Adrenal gland (tissue), 9 donors: ENCODE measurements at regions not wholly inside any gene's neighbourhood (a gene's known extent, or its start where the extent isn't known, plus 50 kb on each side); places are given as distances from the start of the nearest gene placed in this dataset.
"Not testable (repeated sequence)": the region's sequence is repeated elsewhere in the genome, so short reads cannot be mapped to it uniquely, and the experiment has no call there.

Experiments
- DNase-seq, 7 donors: peaks; one replicate each; pipeline ENCODE4 v3.0.0-alpha.2; 2019 to 2020
- H3K27ac ChIP-seq, 5 donors: fragments of 200-600 bp; sonication (generic) in 4 of 5; 1 replicate in 3 of 5; 2 replicates in 2 of 5; pipeline versions ENCODE4 v1.5.1 to v1.8.0; 2016 to 2020; ENCODE audit warnings: mild to moderate bottlenecking in 1 of 5
- H3K27me3 ChIP-seq: fragments of 200-600 bp; 2 replicates; pipeline ENCODE4 v1.8.0; 2021
- H3K36me3 ChIP-seq, 2 donors: fragments of 200-600 bp; replicated peaks in 1 of 2; 1 replicate in 1 of 2; 2 replicates in 1 of 2; pipeline versions ENCODE4 v1.5.1 to v1.8.0; 2018 to 2022
- H3K4me1 ChIP-seq, 2 donors: fragments of 200-600 bp; replicated peaks in 1 of 2; 1 replicate in 1 of 2; 2 replicates in 1 of 2; pipeline versions ENCODE4 v1.5.1 to v1.8.0; 2018 to 2021
- H3K4me3 ChIP-seq, 4 donors: fragments of 200-600 bp; sonication (generic) in 3 of 4; one replicate each; pipeline ENCODE4 v1.5.1; 2016 to 2018
- H3K9me3 ChIP-seq, 3 donors: fragments of 200-600 bp; sonication (generic) in 1 of 3; replicated peaks in 1 of 3; 1 replicate in 2 of 3; 2 replicates in 1 of 3; pipeline versions ENCODE4 v1.5.1 to v1.8.0; 2016 to 2021
- POLR2A ChIP-seq, 2 donors: fragments of 450-650 bp; IDR thresholded peaks; one replicate each; pipeline ENCODE4 v1.6.1; 2017; ENCODE audit warnings: antibody characterized with exemption in 2 of 2, mild to moderate bottlenecking in 2 of 2, moderate library complexity in 1 of 2
- WGBS, 4 donors: extraction: QIAGEN DNeasy Blood & Tissue Kit in 2 of 4; methylation state at CpG; one replicate each; pipeline versions ENCODE4 v1.1.5 to v1.1.7; 2013 to 2017; 5-methylcytosine and 5-hydroxymethylcytosine counted together
- intact Hi-C, 2 donors: fragments of 100-400 bp; cut with DNase I; formaldehyde crosslinking; loops; one replicate each; pipeline versions ENCODE4 v1.14.1 to v1.15.0; 2022 to 2023
- TF ChIP-seq, protein P1 (sequence below), 6 experiments: fragments of 450-650 bp in 4 of 6; fragments of 200-600 bp in 2 of 6; sonication (generic) in 1 of 6; IDR thresholded peaks; 1 replicate in 5 of 6; 2 replicates in 1 of 6; pipeline versions ENCODE4 v1.5.1 to v1.8.0; 2016 to 2021; ENCODE audit warnings: antibody characterized with exemption in 6 of 6, mild to moderate bottlenecking in 2 of 6, moderate library complexity in 1 of 6
- donor health status: healthy with polysubstance abuse.
- donor health status: Bipolar disorder and iron deficiency.
- donor health status: DM: yes; HTN: yes; CAD: no.
- donor health status: DM: no; HTN: no; CAD: no.
- donor health status: DM: no; HTN: no; CAD: no.

DNA sequence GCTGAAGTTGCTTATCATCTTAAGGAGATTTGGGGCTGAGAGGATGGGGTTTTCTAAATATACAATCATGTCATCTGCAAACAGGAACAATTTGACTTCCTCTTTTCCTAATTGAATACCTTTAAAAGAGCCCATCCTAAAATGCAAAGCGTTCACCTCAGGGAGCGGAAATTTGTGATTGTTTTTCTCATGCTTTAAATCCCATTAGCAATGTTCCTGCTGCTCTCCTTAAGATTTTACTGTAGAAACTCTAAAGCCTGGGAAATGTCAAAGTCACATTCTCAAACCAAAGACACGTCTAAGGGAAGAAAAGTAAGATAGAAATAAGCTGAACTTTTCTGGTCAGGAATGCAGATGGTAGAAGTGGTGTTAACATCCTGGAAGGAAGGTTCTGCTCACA lies 285.8 kb upstream of the MAP2 start:
- Histone ChIP-seq H3K36me3 (no peaks in the 10 kb centered on the region), H3K4me3 (no peak overlapping the region), H3K27ac (no peak overlapping the region), H3K27me3 (no peaks in the 10 kb centered on the region), H3K9me3 (no peaks in the 10 kb centered on the region), H3K4me1 (no peaks in the 10 kb centered on the region)
- intact Hi-C loops, result no loop called here
- no peak for DNase-seq
- 51 to 58% (median 57%) methylated on average over 3 of the region's 3 CpGs for WGBS, 4 donors
- no peak for TF ChIP-seq POLR2A (IDR thresholded peaks at IDR 0.05)
- TF ChIP-seq, protein P1, sequence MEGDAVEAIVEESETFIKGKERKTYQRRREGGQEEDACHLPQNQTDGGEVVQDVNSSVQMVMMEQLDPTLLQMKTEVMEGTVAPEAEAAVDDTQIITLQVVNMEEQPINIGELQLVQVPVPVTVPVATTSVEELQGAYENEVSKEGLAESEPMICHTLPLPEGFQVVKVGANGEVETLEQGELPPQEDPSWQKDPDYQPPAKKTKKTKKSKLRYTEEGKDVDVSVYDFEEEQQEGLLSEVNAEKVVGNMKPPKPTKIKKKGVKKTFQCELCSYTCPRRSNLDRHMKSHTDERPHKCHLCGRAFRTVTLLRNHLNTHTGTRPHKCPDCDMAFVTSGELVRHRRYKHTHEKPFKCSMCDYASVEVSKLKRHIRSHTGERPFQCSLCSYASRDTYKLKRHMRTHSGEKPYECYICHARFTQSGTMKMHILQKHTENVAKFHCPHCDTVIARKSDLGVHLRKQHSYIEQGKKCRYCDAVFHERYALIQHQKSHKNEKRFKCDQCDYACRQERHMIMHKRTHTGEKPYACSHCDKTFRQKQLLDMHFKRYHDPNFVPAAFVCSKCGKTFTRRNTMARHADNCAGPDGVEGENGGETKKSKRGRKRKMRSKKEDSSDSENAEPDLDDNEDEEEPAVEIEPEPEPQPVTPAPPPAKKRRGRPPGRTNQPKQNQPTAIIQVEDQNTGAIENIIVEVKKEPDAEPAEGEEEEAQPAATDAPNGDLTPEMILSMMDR (IDR thresholded peaks at IDR 0.05), result no peak

DNA sequence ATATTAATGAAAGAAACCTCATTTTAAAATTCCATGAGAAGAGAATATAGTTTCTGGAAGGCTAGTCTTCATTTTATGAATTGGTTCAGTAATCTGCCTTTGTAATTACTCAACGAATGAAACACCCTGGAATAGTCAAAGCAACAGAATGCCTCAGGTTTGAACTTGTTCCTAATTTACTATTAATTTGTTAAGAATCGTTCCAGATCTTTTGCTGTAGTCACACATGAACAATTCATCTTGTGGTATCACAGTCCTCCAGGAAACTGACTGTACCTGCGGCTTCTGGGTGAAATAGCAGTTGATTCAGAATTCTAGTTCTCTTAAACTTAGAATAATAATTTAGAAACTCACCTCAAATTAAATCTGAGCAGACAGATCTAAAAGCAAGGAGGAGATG lies 282.7 kb upstream of the MAP2 start:
- intact Hi-C loops, result no loop called here
- 62 to 75% (median 64%) methylated on average over 3 of the region's 3 CpGs for WGBS, 4 donors
- DNase-seq, result no peak
- Histone ChIP-seq H3K27me3 (no peaks in the 10 kb centered on the region), H3K4me3 (no peak overlapping the region), H3K36me3 (no peaks in the 10 kb centered on the region), H3K9me3 (no peaks in the 10 kb centered on the region), H3K27ac (no peak overlapping the region), H3K4me1 (no peaks in the 10 kb centered on the region)
- no peak for TF ChIP-seq POLR2A (IDR thresholded peaks at IDR 0.05)
- TF ChIP-seq, protein P1 (IDR thresholded peaks at IDR 0.05), result no peak

GRCh38 chr2:209141818-209142217 lies 282.0 kb upstream of the MAP2 start:
- no peak overlapping the region for H3K4me3 ChIP-seq
- no peaks in the 10 kb centered on the region for H3K36me3 ChIP-seq
- TF ChIP-seq, protein P1 (IDR thresholded peaks at IDR 0.05), result no peak
- TF ChIP-seq POLR2A (IDR thresholded peaks at IDR 0.05), result no peak
- no peak for DNase-seq
- H3K27ac ChIP-seq, result no peak overlapping the region
- 68 to 91% (median 76%) methylated on average over 1 of the region's 1 CpG for WGBS, 4 donors
- no peaks in the 10 kb centered on the region for H3K9me3 ChIP-seq
- intact Hi-C loops, result no loop called here
- H3K27me3 ChIP-seq, result no peaks in the 10 kb centered on the region
- H3K4me1 ChIP-seq, result no peaks in the 10 kb centered on the region

DNA sequence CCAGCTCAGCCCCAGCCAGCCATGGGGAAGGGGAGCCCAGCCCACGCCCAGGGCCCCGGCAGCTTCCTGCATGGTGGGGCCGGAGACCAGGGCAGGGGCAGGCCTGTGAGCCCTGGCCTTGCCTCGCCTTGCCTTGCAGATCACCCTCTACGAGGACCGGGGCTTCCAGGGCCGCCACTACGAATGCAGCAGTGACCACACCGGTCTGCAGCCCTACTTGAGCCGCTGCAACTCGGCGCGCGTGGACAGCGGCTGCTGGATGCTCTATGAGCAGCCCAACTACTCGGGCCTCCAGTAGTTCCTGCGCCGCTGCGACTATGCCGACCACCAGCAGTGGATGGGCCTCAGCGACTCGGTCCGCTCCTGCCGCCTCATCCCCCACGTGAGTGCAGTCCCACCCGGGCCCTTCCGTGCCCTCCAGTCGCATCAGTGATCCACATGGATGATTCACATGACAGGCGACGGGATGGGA lies 278.6 kb upstream of the MAP2 start:
- not testable (repeated sequence) for DNase-seq, H3K4me1 ChIP-seq

GRCh38 chr2:209145941-209146681 lies 277.7 kb upstream of the MAP2 start:
- intact Hi-C loops, result no loop called here
- WGBS, 4 donors, result 57 to 66% (median 63%) methylated on average over 7 of the region's 7 CpGs
- no peak for DNase-seq
- Histone ChIP-seq H3K9me3 (no peaks in the 10 kb centered on the region), H3K36me3 (no peaks in the 10 kb centered on the region), H3K27me3 (no peaks in the 10 kb centered on the region), H3K4me3 (no peak overlapping the region), H3K4me1 (no peaks in the 10 kb centered on the region), H3K27ac (peak overlapping the region in 1 of 5 donors; percentile 56)
- TF ChIP-seq, protein P1 (IDR thresholded peaks at IDR 0.05), result no peak
- TF ChIP-seq POLR2A (IDR thresholded peaks at IDR 0.05), result no peak

More for the DNA sequence above, 278.6 kb upstream of the MAP2 start:
- H3K9me3 ChIP-seq, H3K4me3 ChIP-seq, intact Hi-C loops, H3K36me3 ChIP-seq, H3K27me3 ChIP-seq, H3K27ac ChIP-seq: not testable (repeated sequence)
- 85 to 90% (median 88%) methylated on average over 21 to 30 of the region's 30 CpGs for WGBS, 4 donors
